ENCODE measurements at regions not wholly inside any gene's neighbourhood (a gene's known extent, or its start where the extent isn't known, plus 50 kb on each side); places are given as distances from the start of the nearest gene placed in this dataset.
"Not testable (repeated sequence)": the region's sequence is repeated elsewhere in the genome, so short reads cannot be mapped to it uniquely, and the experiment has no call there.

GRCh38 chr4:170685701-170686100 lies 595.9 kb upstream of the AADAT start:
- TF ChIP-seq CTCF (IDR thresholded peaks at IDR 0.05; ENCODE audit: poor library complexity, severe bottlenecking); TAF1 (IDR thresholded peaks at IDR 0.05; ENCODE audit: low read depth); EP300 (conservative IDR thresholded peaks at IDR 0.05; ENCODE audit: poor library complexity, severe bottlenecking); SMC3 (conservative IDR thresholded peaks at IDR 0.05; ENCODE audit: poor library complexity); EZH2 (IDR thresholded peaks at IDR 0.05; ENCODE audit: borderline replicate concordance, insufficient read depth, low read length, poor library complexity, severe bottlenecking); REST (IDR thresholded peaks at IDR 0.05; ENCODE audit: borderline replicate concordance); MXI1 (conservative IDR thresholded peaks at IDR 0.05; ENCODE audit: poor library complexity, severe bottlenecking); POLR2AphosphoS5 (IDR thresholded peaks at IDR 0.05); RAD21 (conservative IDR thresholded peaks at IDR 0.05): not testable (repeated sequence)
